ENCODE measurements at regions not wholly inside any gene's neighbourhood (a gene's known extent, or its start where the extent isn't known, plus 50 kb on each side); places are given as distances from the start of the nearest gene placed in this dataset.

DNA sequence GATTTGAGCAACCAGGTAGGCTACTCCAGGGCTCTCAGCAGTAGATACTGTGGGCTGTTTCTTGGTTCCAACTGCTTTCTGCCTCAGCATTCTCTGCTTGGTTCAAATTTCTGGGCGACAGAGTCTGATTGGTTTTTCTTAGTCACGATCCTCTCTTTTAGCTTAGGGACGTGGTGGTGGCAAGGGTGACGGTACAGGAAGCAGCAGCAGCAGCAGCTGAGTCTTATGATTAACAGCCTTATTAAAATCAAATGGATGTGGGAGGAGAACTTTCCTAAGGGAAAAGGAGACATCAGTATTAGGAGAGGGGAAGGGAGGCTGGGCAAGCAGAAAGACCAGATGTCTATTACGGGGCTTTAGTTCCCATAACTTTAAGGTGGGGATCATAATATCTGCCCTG lies 156.5 kb upstream of the PLPP4 start:
- Histone ChIP-seq H3K4me3 (ENCODE audit: insufficient read depth, low read depth, low read length, poor library complexity, severe bottlenecking) (no peak overlapping the region), H3K27ac (ENCODE audit: insufficient read depth, low read length, poor library complexity, severe bottlenecking) (no peak overlapping the region), H3K36me3 (ENCODE audit: control insufficient read depth, insufficient read depth, low read length) (no peaks in the 10 kb centered on the region), H3K9me3 (ENCODE audit: control insufficient read depth, low read length) (no peaks in the 10 kb centered on the region), H3K27me3 (replicated peaks; ENCODE audit: control insufficient read depth, insufficient read depth, low read length, poor library complexity, severe bottlenecking) (no peaks in the 10 kb centered on the region), H3K4me1 (ENCODE audit: control insufficient read depth, insufficient read depth, low read length, poor library complexity, severe bottlenecking) (no peaks in the 10 kb centered on the region)
- no peak for DNase-seq

GRCh38 chr10:120308589-120308988 lies 148.4 kb upstream of the PLPP4 start:
- Histone ChIP-seq H3K4me1 (ENCODE audit: control insufficient read depth, insufficient read depth, low read length, poor library complexity, severe bottlenecking) (no peaks in the 10 kb centered on the region), H3K36me3 (ENCODE audit: control insufficient read depth, insufficient read depth, low read length) (no peaks in the 10 kb centered on the region), H3K27ac (ENCODE audit: insufficient read depth, low read length, poor library complexity, severe bottlenecking) (no peak overlapping the region), H3K27me3 (replicated peaks; ENCODE audit: control insufficient read depth, insufficient read depth, low read length, poor library complexity, severe bottlenecking) (no peaks in the 10 kb centered on the region), H3K4me3 (ENCODE audit: insufficient read depth, low read depth, low read length, poor library complexity, severe bottlenecking) (no peak overlapping the region), H3K9me3 (ENCODE audit: control insufficient read depth, low read length) (no peaks in the 10 kb centered on the region)
- no peak for DNase-seq

DNA sequence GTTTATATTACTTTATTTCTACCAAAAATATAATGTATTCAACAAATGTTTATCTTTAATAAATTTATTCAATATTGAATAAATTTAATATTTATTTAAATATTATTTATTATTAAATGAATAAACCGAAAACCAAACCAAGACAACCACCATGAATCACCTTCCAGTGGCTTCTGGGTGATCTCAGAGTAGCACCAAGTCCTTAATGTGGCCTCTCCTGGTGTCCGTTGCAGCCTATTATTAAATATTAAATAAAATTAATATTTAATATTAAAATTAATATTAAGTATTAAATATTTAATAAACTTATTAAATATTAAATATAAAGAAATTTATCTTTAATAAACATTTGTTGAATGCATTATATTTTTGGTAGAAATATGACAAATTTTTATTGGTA lies 143.3 kb upstream of the PLPP4 start:
- Histone ChIP-seq H3K27me3 (replicated peaks; ENCODE audit: control insufficient read depth, insufficient read depth, low read length, poor library complexity, severe bottlenecking) (no peaks in the 10 kb centered on the region), H3K9me3 (ENCODE audit: control insufficient read depth, low read length) (no peaks in the 10 kb centered on the region), H3K36me3 (ENCODE audit: control insufficient read depth, insufficient read depth, low read length) (no peaks in the 10 kb centered on the region), H3K4me3 (ENCODE audit: insufficient read depth, low read depth, low read length, poor library complexity, severe bottlenecking) (no peak overlapping the region), H3K4me1 (ENCODE audit: control insufficient read depth, insufficient read depth, low read length, poor library complexity, severe bottlenecking) (no peaks in the 10 kb centered on the region), H3K27ac (ENCODE audit: insufficient read depth, low read length, poor library complexity, severe bottlenecking) (no peak overlapping the region)
- DNase-seq = no peak

DNA sequence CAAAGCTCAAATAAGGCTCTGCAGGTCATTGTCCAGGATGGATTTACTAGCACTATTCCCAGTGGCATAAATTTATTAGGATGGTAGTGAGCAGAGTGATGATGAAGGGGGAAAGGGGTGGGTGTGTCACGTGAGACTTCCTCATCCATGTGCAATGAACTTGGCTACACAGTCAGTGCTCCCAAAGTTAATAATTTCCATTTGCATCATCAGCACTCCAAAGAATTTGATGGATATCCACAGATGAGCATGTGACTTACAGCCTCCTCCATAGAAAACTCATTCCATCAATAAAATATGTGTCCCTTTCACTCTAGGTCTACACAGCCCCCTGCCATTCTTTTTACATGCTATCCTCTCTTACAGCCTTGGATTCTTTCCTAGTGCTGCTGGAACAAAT lies 142.6 kb upstream of the PLPP4 start:
- no peak overlapping the region for H3K4me3 ChIP-seq (ENCODE audit: insufficient read depth, low read depth, low read length, poor library complexity, severe bottlenecking)
- H3K27ac ChIP-seq (ENCODE audit: insufficient read depth, low read length, poor library complexity, severe bottlenecking) = no peak overlapping the region
- no peaks in the 10 kb centered on the region for H3K4me1 ChIP-seq (ENCODE audit: control insufficient read depth, insufficient read depth, low read length, poor library complexity, severe bottlenecking)
- no peaks in the 10 kb centered on the region for H3K27me3 ChIP-seq (replicated peaks; ENCODE audit: control insufficient read depth, insufficient read depth, low read length, poor library complexity, severe bottlenecking)
- H3K9me3 ChIP-seq (ENCODE audit: control insufficient read depth, low read length) = no peaks in the 10 kb centered on the region
- H3K36me3 ChIP-seq (ENCODE audit: control insufficient read depth, insufficient read depth, low read length) = no peaks in the 10 kb centered on the region
- DNase-seq = no peak

DNA sequence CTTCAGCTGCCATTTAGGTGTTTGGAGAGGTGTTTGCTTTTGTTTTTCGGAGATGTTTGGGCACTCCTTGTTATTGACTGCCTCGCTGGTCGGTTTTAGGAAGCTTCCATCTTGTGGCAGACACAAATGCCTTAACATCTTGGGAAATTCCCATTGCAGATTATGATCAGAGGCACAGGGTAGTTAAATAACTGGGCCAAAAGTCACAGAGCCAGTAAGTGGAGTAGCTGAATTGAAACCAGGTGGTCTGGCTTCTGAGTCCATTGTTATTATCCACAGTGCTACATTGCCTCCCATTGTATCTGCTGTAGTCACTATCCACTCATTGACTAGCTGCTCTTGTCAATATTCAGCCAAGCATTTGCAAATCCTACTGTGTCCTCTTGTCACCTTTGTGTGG lies 138.2 kb upstream of the PLPP4 start:
- Histone ChIP-seq H3K27me3 (replicated peaks; ENCODE audit: control insufficient read depth, insufficient read depth, low read length, poor library complexity, severe bottlenecking) (no peaks in the 10 kb centered on the region), H3K4me3 (ENCODE audit: insufficient read depth, low read depth, low read length, poor library complexity, severe bottlenecking) (no peak overlapping the region), H3K9me3 (ENCODE audit: control insufficient read depth, low read length) (no peaks in the 10 kb centered on the region), H3K36me3 (ENCODE audit: control insufficient read depth, insufficient read depth, low read length) (no peaks in the 10 kb centered on the region), H3K27ac (ENCODE audit: insufficient read depth, low read length, poor library complexity, severe bottlenecking) (no peak overlapping the region), H3K4me1 (ENCODE audit: control insufficient read depth, insufficient read depth, low read length, poor library complexity, severe bottlenecking) (no peaks in the 10 kb centered on the region)
- DNase-seq = no peak

DNA sequence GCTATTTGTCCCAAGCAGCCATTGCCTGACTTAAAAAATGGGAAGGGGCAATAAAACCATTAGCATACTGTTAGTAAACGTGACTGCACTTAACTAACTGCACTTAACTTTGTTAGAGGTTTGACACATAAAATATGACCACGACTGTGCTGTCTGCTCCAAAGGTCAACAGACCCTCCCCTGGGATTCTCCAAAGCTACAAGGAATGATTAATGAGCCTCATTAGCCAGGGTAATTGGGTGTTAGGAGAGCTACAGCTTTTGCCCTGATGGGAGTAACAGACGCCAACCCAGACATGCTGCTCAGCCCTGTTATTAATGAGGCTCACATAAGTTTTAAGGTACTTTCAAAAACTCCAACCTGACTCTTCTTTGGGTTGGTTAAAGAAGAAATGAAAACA lies 129.4 kb upstream of the PLPP4 start:
- no peak for DNase-seq

DNA sequence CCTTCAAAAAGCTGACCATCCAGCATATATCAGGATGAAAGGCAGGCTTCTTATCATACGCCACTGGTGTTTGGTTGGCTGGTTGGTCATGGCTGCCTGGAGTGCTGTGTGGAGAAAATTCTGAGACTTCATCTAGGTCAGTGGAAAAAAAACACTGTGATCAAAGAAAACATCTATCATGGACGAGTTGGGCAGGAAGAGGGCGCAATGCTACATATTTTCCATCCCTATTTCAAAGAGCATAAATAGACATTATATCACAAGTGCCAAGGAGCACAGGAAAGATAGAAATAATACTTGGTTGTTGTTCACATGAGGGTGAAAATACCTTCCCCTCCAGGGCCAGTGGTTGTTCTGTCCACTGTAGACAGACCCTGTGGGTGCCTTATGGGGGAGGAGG lies 128.4 kb upstream of the PLPP4 start:
- Histone ChIP-seq H3K36me3 (ENCODE audit: control insufficient read depth, insufficient read depth, low read length) (no peaks in the 10 kb centered on the region), H3K9me3 (ENCODE audit: control insufficient read depth, low read length) (no peaks in the 10 kb centered on the region), H3K27ac (ENCODE audit: insufficient read depth, low read length, poor library complexity, severe bottlenecking) (no peak overlapping the region), H3K27me3 (replicated peaks; ENCODE audit: control insufficient read depth, insufficient read depth, low read length, poor library complexity, severe bottlenecking) (no peaks in the 10 kb centered on the region), H3K4me3 (ENCODE audit: insufficient read depth, low read depth, low read length, poor library complexity, severe bottlenecking) (no peak overlapping the region), H3K4me1 (ENCODE audit: control insufficient read depth, insufficient read depth, low read length, poor library complexity, severe bottlenecking) (no peaks in the 10 kb centered on the region)
- no peak for DNase-seq

More for the DNA sequence above, 129.4 kb upstream of the PLPP4 start:
- H3K27me3 ChIP-seq (replicated peaks; ENCODE audit: control insufficient read depth, insufficient read depth, low read length, poor library complexity, severe bottlenecking) = no peaks in the 10 kb centered on the region
- H3K4me1 ChIP-seq (ENCODE audit: control insufficient read depth, insufficient read depth, low read length, poor library complexity, severe bottlenecking) = no peaks in the 10 kb centered on the region
- H3K36me3 ChIP-seq (ENCODE audit: control insufficient read depth, insufficient read depth, low read length) = no peaks in the 10 kb centered on the region
- no peak overlapping the region for H3K4me3 ChIP-seq (ENCODE audit: insufficient read depth, low read depth, low read length, poor library complexity, severe bottlenecking)
- no peaks in the 10 kb centered on the region for H3K9me3 ChIP-seq (ENCODE audit: control insufficient read depth, low read length)
- no peak overlapping the region for H3K27ac ChIP-seq (ENCODE audit: insufficient read depth, low read length, poor library complexity, severe bottlenecking)

- H3K27me3 ChIP-seq (replicated peaks; ENCODE audit: control insufficient read depth, insufficient read depth, low read length, poor library complexity, severe bottlenecking) = no peaks in the 10 kb centered on the region
- no peaks in the 10 kb centered on the region for H3K36me3 ChIP-seq (ENCODE audit: control insufficient read depth, insufficient read depth, low read length)
- H3K4me3 ChIP-seq (ENCODE audit: insufficient read depth, low read depth, low read length, poor library complexity, severe bottlenecking) = no peak overlapping the region
- no peaks in the 10 kb centered on the region for H3K9me3 ChIP-seq (ENCODE audit: control insufficient read depth, low read length)
- no peak overlapping the region for H3K27ac ChIP-seq (ENCODE audit: insufficient read depth, low read length, poor library complexity, severe bottlenecking)
- H3K4me1 ChIP-seq (ENCODE audit: control insufficient read depth, insufficient read depth, low read length, poor library complexity, severe bottlenecking) = no peaks in the 10 kb centered on the region
- DNase-seq = no peak
These were observed 121.5 kb upstream of the PLPP4 start for GRCh38 chr10:120335553-120335952.

- Histone ChIP-seq H3K9me3 (ENCODE audit: control insufficient read depth, low read length) (no peaks in the 10 kb centered on the region), H3K27me3 (replicated peaks; ENCODE audit: control insufficient read depth, insufficient read depth, low read length, poor library complexity, severe bottlenecking) (no peaks in the 10 kb centered on the region), H3K36me3 (ENCODE audit: control insufficient read depth, insufficient read depth, low read length) (no peaks in the 10 kb centered on the region), H3K4me1 (ENCODE audit: control insufficient read depth, insufficient read depth, low read length, poor library complexity, severe bottlenecking) (no peaks in the 10 kb centered on the region), H3K4me3 (ENCODE audit: insufficient read depth, low read depth, low read length, poor library complexity, severe bottlenecking) (no peak overlapping the region), H3K27ac (ENCODE audit: insufficient read depth, low read length, poor library complexity, severe bottlenecking) (no peak overlapping the region)
- DNase-seq = no peak
These were observed 120.6 kb upstream of the PLPP4 start for GRCh38 chr10:120336306-120336910.

DNA sequence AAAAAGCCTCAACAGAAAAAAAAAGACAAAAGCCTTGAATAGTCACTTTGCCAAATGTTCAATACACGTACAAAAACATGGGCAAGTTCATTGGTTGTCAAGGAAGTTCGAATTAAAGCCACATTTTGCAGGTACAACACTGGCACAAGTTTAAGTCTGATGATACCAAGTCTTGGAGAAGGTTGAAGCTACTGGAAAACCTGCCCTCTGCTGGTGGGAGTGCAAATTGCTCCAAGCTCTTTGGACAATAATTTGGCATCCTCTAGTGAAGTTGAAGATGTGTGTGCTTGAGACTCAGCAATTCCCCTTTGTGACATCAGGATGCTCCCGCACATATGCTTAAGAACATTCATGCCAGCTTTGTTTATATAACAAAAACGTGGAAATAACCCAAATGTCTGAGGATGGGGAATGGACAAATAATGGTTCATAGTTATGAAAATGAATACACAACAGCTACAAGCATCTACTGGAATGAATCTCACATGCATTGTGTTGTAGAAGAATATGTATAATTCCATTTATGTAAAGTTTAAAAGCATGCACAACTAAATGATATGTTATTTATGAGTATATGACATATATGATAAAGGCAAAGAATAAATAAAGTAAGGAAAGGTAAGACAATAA lies 120.0 kb upstream of the PLPP4 start:
- no peaks in the 10 kb centered on the region for H3K4me1 ChIP-seq (ENCODE audit: control insufficient read depth, insufficient read depth, low read length, poor library complexity, severe bottlenecking)
- DNase-seq = peak in 1 of 3 donors; percentile 29
- no peak overlapping the region for H3K4me3 ChIP-seq (ENCODE audit: insufficient read depth, low read depth, low read length, poor library complexity, severe bottlenecking)
- H3K9me3 ChIP-seq (ENCODE audit: control insufficient read depth, low read length) = no peaks in the 10 kb centered on the region
- no peaks in the 10 kb centered on the region for H3K36me3 ChIP-seq (ENCODE audit: control insufficient read depth, insufficient read depth, low read length)
- H3K27ac ChIP-seq (ENCODE audit: insufficient read depth, low read length, poor library complexity, severe bottlenecking) = no peak overlapping the region
- H3K27me3 ChIP-seq (replicated peaks; ENCODE audit: control insufficient read depth, insufficient read depth, low read length, poor library complexity, severe bottlenecking) = no peaks in the 10 kb centered on the region

Data from effector memory CD4-positive, alpha-beta T cell (primary cell).